ENCODE measurements at regions not wholly inside any gene's neighbourhood (a gene's known extent, or its start where the extent isn't known, plus 50 kb on each side); places are given as distances from the start of the nearest gene placed in this dataset.
"Not testable (repeated sequence)": the region's sequence is repeated elsewhere in the genome, so short reads cannot be mapped to it uniquely, and the experiment has no call there.

DNA sequence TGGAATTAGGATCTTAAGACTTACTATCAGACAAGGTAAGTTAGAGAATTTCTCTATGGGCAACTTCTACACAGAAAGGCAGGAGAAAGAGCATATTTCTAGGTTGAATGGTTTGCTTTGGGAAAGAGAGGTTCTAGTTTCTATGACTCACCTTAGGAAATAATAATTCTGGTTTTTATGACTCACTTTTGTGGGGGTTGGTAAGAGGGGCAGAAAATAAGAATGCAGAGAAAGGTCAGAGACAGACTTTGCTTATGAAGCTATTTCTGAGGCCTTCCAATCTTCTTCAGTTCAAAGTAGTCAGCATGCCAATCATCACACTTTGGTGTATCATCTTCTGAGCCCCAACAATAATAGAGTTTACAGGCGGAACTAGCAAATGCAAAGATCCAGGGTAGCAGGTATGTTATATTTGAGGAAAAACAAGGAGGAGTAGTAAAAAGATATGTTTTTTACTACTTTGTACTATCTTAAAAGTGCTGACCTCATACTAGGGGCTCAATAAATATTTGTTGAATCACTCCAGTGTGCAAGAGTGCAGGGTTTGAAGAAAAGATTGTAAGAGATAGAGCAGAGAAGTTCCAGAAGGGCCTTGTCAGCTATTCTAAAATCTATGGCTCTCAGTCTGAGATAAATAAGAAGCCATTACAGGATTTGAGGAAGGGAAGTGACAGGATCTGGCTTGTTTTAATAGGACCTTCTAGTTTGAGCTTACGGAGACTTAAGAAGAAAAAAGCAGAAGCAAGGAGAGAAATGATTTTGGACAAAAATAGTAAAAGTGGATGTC is 56.7 kb upstream of the LRFN5 start:
- in situ Hi-C loops (cut with HindIII; ENCODE audit: low sequenced_read_pairs): no loop called here

DNA sequence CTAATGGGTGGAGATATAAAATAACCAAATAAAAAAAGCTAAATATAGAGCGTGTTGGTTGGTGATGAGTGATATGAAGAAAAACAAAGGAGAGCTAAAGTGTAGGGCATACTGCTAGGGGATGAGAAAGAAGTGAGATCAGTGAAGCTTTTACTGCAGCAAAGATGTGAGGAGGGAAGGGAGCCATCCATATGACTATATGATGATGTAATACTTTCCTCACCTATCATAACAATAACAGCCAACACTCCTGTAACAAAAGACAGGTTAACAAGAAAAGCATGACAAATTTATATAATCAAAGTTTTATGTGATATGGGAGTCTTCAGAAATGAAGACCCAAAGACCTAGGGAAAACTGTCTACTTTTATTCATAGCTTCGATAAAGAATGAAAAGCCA is 57.4 kb upstream of the LRFN5 start:
- in situ Hi-C loops (cut with HindIII; ENCODE audit: low sequenced_read_pairs): no loop called here

DNA sequence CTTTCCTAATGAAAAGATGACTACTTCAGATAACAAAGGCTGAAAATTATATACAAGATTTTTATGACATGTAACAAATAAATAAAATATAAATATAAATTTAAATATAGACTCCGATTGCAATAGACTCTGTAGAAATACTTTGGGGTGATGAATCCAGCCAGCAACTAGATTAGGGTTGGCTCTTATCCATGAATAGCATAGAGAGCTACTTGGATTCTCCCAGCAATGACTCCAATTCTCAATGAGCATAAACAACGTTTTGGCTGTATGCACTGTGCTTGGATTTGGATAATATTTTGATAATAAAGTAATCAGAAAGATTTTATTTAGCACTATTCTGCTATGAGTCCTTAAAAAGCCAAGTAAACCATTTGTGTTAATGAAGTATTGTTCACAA is 58.0 kb upstream of the LRFN5 start:
- in situ Hi-C loops (cut with HindIII; ENCODE audit: low sequenced_read_pairs): no loop called here

DNA sequence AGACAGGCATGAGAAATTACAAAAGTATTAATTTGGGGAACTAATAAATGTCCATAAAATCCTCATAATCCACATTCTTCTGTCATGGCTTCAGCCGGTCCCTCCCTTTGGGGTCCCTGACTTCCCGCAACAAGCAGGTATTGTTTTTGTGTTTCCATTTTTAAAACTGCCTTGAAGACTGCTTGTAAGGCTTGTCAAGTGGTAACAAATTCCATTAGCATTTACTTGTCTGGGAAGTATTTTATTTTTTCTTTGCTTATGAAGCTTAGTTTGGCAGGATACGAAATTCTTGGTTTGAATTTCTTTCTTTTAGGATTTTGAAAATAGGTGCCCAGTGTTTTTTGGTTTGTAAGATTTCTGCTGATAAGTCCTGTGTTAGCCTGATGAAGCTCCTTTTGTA is 65.3 kb upstream of the LRFN5 start:
- in situ Hi-C loops (cut with HindIII; ENCODE audit: low sequenced_read_pairs): no loop called here

DNA sequence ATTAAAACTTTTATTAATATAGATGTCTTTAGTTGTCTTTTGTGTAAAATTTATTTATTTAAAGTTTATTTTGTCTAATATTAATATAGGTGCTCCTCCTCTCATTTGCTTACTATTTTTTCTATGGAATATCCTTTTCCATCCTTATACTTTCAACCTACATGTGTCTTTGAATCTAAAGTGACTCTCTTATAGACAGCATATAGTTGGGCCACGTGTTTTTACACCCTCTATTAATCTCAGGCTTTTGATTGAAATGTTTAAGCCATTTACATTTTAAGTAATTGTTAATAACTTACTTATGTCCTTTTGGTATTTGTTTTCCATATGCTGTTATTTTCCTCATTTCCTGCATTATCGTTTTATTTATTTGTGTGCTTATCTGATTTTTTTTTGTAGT is 74.4 kb upstream of the LRFN5 start:
- in situ Hi-C loops (cut with HindIII; ENCODE audit: low sequenced_read_pairs): no loop called here

DNA sequence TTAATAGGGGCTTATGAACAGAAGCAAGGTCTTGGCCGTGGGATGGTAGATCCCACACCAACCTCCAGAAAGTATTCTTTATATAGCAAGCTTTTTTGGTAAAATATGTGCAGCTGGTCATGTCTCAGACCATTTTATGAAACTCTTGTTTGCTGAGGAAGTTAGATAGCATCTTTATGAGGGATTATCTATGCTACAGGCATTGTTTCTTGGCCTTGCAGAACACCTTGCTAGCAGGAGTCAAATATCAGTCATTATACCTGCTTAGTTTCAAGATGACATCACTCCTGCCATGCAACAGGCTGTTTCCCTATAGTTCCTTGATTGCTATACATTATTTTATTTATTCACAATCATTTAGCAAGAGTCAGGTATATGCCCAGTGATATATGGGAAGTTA is 84.8 kb upstream of the LRFN5 start:
- in situ Hi-C loops (cut with HindIII; ENCODE audit: low sequenced_read_pairs): no loop called here

DNA sequence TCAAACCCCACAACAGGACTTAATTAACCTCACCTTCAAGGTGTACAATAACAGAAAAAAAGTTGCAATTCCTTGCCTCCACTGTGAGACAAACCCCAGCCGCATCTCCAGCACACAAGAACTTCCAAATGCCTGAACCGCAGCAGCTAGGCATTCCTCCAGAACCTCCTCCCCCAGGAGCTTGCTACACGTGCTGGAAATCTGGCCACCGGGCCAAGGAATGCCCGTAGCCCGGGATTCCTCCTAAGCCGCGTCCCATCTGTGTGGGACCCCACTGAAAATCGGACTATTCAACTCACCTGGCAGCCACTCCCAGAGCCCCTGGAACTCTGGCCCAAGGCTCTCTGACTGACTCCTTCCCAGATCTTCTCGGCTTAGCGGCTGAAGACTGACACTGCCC is 88.6 kb upstream of the LRFN5 start:
- in situ Hi-C loops (cut with HindIII; ENCODE audit: low sequenced_read_pairs): not testable (repeated sequence)

DNA sequence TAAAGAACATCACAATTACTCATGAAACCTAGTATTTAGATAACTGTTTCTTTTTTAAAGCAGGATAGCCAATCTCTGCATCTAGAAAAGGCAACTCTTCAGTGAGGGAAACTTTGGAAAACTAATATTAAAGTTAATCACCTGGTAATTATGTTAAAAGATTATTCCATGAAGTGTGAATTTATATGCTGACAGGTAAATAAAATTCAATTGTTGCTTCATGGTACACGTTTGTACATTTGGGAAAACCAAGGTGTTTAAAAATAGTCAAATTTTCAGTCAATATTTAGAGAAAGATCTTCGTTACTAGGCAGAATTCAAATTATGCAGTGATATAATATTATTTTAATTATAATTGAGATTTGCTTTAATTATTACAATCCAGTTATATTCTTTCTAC is 100.1 kb upstream of the LRFN5 start:
- in situ Hi-C loops (cut with HindIII; ENCODE audit: low sequenced_read_pairs): no loop called here

DNA sequence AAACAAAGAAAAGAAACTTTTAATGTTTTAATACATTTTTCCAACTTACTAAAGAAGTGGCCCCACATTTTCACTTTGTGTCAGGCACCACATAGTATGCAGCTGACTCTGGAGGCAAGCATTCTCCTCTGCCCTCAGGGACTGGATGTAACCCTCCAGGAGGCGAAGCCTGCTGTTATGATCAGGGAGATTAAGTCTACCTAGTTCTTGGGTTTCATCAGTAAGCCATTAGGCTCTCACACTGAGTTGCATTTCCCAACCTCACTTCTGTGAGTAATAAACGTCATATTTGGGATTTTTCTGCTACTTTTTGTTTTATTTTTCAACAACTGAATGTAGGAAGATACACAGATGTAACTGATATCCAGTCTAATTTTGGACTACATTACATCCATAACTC is 101.2 kb upstream of the LRFN5 start:
- in situ Hi-C loops (cut with HindIII; ENCODE audit: low sequenced_read_pairs): no loop called here

DNA sequence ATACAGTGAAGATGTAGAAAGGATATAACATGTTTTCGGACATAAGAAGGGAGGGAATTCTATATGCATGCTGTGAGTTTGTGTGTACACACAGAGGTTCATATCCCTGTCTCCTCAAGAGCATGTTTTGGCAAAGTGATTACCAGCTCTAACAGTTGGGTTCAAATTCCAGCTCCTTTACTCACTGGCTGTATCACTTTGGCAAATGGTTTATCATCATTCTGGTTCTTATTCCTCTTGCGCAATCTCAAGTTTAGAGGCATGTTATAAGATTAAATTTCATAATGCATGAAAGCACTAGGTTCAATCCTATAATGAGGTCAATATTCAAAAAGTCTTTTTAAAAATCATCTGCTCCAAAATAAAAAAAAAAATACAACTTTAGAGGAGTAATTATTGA is 107.7 kb upstream of the LRFN5 start:
- in situ Hi-C loops (cut with HindIII; ENCODE audit: low sequenced_read_pairs): no loop called here

DNA sequence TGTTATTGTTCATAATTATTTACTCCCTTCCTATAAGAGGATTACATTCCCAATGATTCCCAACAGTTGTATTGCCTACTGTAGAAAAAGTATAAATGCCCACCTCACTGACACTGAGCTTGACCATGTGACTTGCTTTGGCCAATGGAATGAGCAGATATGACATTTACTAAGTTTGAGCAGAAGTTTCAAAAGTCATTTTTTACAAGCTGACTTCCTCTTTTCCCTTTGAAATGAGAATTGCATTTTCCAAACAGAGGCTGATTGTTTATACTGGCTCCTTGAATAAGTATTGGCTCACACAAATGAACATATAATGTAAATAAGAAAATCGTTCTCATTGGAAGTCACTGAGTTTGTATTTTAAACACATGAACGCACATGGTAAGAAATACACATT is 116.4 kb upstream of the LRFN5 start:
- in situ Hi-C loops (cut with HindIII; ENCODE audit: low sequenced_read_pairs): no loop called here

DNA sequence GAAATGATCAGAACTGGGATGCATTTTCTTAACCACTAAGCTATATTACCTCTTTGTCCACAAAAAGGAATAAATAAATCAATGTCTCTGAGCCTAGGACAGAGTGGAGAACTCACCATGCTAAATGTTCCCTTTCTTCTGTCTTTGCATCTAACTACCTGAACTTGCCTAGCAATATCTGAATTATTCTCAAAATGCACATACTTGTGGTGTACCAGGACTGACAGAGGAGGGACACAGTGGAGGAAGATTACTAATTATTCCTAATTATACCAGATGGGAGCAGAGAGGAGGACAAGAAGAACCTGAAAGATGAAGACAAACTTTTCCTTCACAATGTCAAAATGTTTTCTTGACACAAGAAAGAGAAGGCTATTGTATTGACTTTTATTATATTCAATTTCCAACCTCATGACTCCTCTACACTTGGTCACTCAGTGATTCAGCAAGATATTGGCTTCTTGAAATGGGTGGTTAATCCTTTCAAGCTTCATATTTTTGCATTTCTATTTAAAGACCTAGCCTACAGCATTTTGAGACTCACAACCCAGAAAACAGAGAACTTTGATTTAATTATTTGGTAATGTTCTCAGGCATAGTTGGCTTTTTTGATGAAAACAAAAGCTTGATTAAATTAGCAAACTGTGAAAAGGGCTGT is 117.2 kb upstream of the LRFN5 start:
- in situ Hi-C loops (cut with HindIII; ENCODE audit: low sequenced_read_pairs): no loop called here

DNA sequence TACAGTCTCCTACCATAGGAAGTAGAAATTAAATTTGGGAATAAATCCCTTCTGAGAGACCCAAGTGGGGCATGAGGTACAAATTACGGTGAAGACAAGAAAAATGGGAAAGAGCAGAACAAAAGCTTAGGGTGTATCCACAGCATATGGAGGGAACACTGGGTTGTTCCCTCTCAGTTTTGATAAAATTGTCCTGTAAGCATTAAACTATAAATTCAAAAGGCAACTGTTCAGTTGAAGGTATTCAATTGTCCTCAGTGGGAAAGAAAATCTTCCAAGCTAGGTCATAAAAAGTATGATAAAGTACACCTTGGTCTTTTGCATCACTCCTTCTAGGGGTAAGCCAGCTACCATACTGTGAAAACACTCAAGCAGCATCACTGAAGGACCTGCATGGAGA is 118.3 kb upstream of the LRFN5 start:
- in situ Hi-C loops (cut with HindIII; ENCODE audit: low sequenced_read_pairs): no loop called here

DNA sequence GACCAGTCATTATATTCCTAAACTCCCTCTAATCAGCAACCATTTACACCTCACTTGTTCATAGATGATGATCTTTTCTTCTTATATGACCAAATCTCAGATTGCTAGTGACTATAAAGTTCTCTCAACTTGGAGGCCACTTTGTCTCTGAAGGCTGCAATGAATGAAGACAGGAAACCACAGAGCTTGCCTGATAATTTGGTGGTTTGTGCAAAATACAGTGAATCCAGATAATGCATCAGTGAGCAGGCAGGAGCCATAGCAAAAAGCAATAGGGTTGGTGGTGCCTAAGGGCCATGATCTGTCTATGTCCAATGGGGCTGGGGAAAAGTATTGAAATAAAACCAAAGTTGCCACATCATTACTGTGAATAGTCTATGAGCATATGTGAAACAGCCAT is 123.8 kb upstream of the LRFN5 start:
- in situ Hi-C loops (cut with HindIII; ENCODE audit: low sequenced_read_pairs): no loop called here

DNA sequence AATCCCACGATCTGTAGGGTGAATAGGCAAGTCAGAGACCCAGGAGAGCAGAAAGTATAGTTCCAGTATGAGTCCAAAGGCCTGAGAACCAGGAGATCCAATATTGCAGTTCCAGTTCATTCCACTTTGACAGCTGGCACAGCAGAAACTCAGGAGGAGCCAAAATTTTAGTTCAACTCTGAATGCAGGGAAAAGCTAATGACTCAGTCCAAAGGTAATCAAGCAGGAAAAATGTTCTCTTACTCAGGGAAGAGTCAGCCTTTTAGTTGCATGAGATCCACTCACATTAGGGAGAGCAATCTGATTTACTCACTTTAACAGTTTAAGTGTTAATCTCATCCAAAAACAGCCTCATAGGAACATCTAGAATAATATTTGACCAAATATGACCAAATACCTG is 130.2 kb upstream of the LRFN5 start:
- in situ Hi-C loops (cut with HindIII; ENCODE audit: low sequenced_read_pairs): no loop called here

DNA sequence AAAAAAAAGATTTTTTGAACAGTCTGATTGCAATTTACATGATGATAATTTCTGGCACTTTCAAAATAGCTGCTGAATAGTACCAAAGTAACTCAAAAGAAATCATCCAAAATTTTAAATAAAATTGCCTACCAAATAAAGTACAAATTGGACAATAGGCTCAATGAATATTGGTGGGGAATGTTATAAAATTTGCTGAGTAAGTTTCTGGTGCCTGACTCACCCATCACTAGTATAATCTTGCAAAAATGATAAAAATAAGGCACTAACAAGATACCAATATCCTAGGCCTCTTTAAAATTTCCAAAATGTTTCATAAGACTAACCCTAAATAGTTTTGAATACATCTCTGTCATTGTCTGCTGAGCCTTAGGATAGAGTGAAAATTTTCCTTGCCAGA is 145.3 kb upstream of the LRFN5 start:
- in situ Hi-C loops (cut with HindIII; ENCODE audit: low sequenced_read_pairs): no loop called here

DNA sequence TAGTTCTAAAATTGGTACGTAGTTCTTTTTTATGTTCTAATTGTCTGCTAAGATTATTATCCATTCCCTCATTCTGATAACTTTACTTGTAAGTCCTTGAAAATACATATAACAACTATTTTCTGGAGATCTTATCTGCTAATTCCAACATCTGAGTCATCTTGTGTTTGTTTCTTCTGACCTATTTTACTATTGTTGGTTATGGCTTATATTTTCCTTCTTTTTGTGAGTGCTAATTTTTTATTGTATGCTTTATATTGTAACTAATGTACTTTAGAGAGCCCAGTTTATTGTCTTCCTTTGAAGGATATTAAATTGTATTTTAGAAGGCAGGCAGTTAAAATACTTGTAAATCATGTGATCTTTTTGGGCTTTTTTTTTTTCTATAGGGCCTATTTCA is 149.3 kb upstream of the LRFN5 start:
- in situ Hi-C loops (cut with HindIII; ENCODE audit: low sequenced_read_pairs): no loop called here

DNA sequence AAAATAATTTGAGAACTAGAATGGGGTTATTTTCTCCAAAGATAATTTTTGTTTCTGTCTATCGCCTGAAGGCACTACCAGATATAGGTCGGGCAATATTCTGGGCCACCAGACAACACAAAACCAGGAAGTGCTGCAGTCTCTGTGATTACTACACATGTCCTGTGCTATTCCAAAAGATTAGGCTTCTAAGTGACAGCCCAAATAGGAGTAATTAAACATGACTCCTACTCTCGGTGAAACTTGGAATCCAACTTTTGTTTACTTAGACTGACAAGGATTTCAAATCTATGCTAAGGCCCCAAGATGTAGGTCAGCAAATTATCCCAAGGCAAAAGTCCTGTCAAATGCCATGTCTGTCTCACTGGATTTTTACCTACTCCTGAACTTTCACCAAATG is 157.6 kb upstream of the LRFN5 start:
- in situ Hi-C loops (cut with HindIII; ENCODE audit: low sequenced_read_pairs): no loop called here

DNA sequence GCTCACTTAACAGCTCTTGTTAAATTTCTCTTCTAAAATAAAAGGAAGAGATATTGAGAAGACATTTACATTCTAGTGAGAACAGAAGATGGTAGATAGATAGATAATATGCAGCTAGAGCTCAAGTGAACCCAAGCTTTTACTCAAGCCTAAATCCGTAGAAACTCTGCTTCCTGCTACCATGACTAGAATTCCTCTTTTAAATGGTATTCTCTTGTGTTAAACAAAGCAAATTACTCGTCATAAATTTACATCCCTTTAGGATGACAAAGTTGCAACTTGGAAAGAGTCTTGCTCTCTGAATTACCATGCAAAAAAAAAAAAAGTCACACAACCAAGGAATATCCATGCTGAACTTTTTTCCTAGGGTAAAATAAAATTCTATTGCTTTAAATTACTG is 160.7 kb upstream of the LRFN5 start:
- in situ Hi-C loops (cut with HindIII; ENCODE audit: low sequenced_read_pairs): no loop called here

DNA sequence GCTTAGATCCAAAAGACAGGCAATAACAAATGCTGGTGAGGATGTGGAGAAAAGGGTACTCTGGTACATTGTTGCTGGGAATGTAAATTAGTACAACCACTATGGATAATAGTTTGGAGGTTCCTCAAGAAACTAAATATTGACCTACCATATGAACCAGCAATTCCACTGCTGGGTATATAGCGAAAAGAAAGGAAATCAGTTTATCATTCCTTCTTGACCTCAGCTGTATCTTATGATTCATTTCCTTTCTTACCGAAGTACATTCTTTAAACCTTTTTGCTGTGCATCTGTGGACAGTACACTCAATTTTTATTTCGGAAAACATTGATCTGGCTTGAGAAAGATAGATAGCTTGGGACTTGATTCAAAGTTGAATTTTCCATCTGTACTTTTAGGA is 183.2 kb upstream of the LRFN5 start:
- in situ Hi-C loops (cut with HindIII; ENCODE audit: low sequenced_read_pairs): no loop called here

DNA sequence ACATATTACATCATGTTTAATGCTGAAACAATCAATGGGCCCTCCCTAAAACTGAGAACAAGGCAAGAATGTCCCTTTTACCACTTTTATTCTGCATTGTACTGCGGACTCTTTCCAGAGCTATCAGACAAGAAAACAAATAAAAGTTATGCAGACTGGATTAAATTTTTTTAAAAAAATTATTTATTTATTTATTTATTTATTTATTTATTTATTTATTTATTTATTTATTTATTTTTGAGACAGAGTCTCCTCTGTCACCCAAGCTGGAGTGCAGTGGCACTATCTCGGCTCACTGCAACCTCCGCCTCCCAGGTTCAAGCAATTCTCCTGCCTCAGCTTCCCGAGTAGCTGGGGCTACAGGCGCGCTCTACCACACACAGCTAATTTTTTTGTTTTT is 185.4 kb upstream of the LRFN5 start:
- in situ Hi-C loops (cut with HindIII; ENCODE audit: low sequenced_read_pairs): not testable (repeated sequence)

DNA sequence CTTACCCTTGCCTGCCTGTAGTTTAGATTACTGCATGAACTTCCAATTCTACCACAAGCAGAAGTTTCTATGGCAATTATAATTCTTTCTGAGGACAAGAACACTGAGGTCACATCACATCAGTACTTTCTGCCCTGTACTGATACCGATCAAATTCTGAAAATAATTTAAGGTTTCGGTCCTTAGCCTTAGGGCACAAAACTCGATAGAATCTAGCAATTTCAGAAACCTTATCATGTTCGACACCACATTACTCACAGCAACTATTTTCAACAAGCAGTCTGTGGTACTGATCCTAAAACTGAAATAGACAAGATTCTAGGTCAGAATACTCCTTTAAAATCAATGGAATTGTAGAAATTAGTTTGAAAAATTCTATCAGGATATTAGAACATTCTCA is 187.0 kb upstream of the LRFN5 start:
- in situ Hi-C loops (cut with HindIII; ENCODE audit: low sequenced_read_pairs): no loop called here

DNA sequence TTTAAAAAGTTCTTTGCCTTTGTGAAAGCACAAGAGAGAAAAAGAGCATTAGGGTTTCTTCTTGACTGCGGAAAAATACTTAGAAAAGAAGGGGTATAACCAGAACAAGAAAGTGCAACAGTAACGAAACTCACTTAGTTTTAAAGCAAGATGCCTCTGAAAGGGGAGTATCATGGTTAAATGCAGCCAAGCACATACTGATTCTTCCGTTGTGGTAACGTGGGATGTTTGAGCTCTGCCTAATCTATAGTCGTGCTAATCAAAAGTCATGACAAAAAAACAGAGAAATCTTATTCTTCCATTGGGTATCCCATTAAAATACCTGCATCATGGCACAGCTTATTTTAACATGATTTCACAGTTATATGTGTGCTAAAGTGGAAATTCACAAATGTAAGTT is 187.8 kb upstream of the LRFN5 start:
- in situ Hi-C loops (cut with HindIII; ENCODE audit: low sequenced_read_pairs): no loop called here
